Hepatocyte (in vitro differentiated cells): ENCODE measurements at regions not wholly inside any gene's neighbourhood (a gene's known extent, or its start where the extent isn't known, plus 50 kb on each side); places are given as distances from the start of the nearest gene placed in this dataset.

Source experiments
- DNase-seq: peaks from one replicate; pipeline ENCODE4 v3.0.0-alpha.2; 2016; ENCODE audit warnings: low spot score
- H2AFZ ChIP-seq: fragments of 200-600 bp; sonication (generic); 2 replicates; pipeline ENCODE4 v1.6.0; 2016; ENCODE audit warnings: antibody characterized with exemption, mild to moderate bottlenecking
- H3K27ac ChIP-seq: fragments of 200-600 bp; sonication (generic); 2 replicates; pipeline ENCODE4 v1.5.1; 2016; ENCODE audit warnings: mild to moderate bottlenecking
- H3K27me3 ChIP-seq: fragments of 200-600 bp; sonication (generic); 2 replicates; pipeline ENCODE4 v1.6.1; 2016
- H3K36me3 ChIP-seq: fragments of 200-600 bp; sonication (generic); replicated peaks from 2 replicates; pipeline ENCODE4 v1.5.1; 2016; ENCODE audit warnings: low read depth; ENCODE audit not compliant: insufficient read depth
- H3K4me1 ChIP-seq: fragments of 200-600 bp; sonication (generic); 2 replicates; pipeline ENCODE4 v1.5.1; 2016; ENCODE audit warnings: mild to moderate bottlenecking, moderate library complexity; ENCODE audit not compliant: insufficient read depth
- H3K4me2 ChIP-seq: fragments of 200-600 bp; sonication (generic); 2 replicates; pipeline ENCODE4 v1.6.0; 2016
- H3K4me3 ChIP-seq: fragments of 200-600 bp; sonication (generic); 2 replicates; pipeline ENCODE4 v1.5.1; 2016; ENCODE audit warnings: mild to moderate bottlenecking
- H3K79me2 ChIP-seq: fragments of 200-600 bp; sonication (generic); 2 replicates; pipeline ENCODE4 v1.6.0; 2017; ENCODE audit warnings: mild to moderate bottlenecking
- H3K9me2 ChIP-seq: fragments of 200-600 bp; sonication (generic); replicated peaks from 2 replicates; pipeline ENCODE4 v1.6.0; 2017; ENCODE audit warnings: mild to moderate bottlenecking; ENCODE audit not compliant: insufficient read depth
- H3K9me3 ChIP-seq: fragments of 200-600 bp; sonication (generic); 2 replicates; pipeline ENCODE4 v1.5.1; 2016; ENCODE audit warnings: low read depth, mild to moderate bottlenecking
- H4K20me1 ChIP-seq: fragments of 200-600 bp; sonication (generic); 2 replicates; pipeline ENCODE4 v1.6.0; 2016; ENCODE audit warnings: mild to moderate bottlenecking; ENCODE audit not compliant: insufficient read depth, poor library complexity, severe bottlenecking
- EZH2 ChIP-seq: fragments of 200-600 bp; sonication (generic); IDR thresholded peaks from 2 replicates; pipeline ENCODE4 v1.6.1; 2016; ENCODE audit warnings: antibody characterized with exemption, mild to moderate bottlenecking, borderline replicate concordance
- EZH2phosphoT487 ChIP-seq: fragments of 200-600 bp; sonication (generic); IDR thresholded peaks from one replicate; pipeline ENCODE4 v1.6.1; 2018; ENCODE audit warnings: antibody characterized with exemption, mild to moderate bottlenecking, low read depth, moderate library complexity; ENCODE audit not compliant: unreplicated experiment, severe bottlenecking
- WGBS: methylation state at CpG from one replicate; pipeline ENCODE4 v1.1.6; 2016; ENCODE audit warnings: low lambda C conversion rate; ENCODE audit errors: missing lambda C conversion rate; 5-methylcytosine and 5-hydroxymethylcytosine counted together
- TF ChIP-seq, protein P1 (sequence below): fragments of 200-600 bp; sonication (generic); IDR thresholded peaks from 2 replicates; pipeline ENCODE4 v1.5.1; 2016; ENCODE audit warnings: antibody characterized with exemption, mild to moderate bottlenecking; ENCODE audit not compliant: poor library complexity

DNA sequence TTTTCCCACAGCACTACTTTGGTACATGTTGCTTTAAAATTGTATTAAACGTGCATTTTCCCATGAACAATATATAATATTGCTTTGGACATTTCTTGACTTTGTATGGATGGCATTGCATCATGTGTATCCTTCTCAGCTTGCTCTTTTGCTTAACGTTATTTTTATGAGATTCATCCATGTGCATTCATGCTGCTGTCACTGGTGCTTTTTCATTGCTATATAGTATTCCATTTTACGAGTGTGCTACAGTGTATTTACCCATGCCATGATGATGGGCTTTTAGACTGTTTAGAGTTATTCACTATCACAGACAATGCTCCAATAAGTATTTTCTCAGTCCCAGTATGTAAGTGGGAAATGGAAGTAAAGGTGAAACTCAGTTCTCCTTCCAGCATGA lies 195.2 kb upstream of the COX10 start:
- Histone ChIP-seq H3K4me3 (no peak overlapping the region), H3K27me3 (no peaks in the 10 kb centered on the region), H3K4me1 (no peaks in the 10 kb centered on the region), H2AFZ (no peak overlapping the region), H3K4me2 (no peak overlapping the region), H3K9me3 (no peaks in the 10 kb centered on the region), H3K36me3 (no peaks in the 10 kb centered on the region), H3K27ac (no peak overlapping the region), H3K79me2 (no peaks in the 10 kb centered on the region), H4K20me1 (no peaks in the 10 kb centered on the region), H3K9me2 (no peaks in the 10 kb centered on the region)
- WGBS: 95% methylated on average over 3 of the region's 3 CpGs
- TF ChIP-seq EZH2 (no peak), EZH2phosphoT487 (no peak)
- TF ChIP-seq, protein P1, sequence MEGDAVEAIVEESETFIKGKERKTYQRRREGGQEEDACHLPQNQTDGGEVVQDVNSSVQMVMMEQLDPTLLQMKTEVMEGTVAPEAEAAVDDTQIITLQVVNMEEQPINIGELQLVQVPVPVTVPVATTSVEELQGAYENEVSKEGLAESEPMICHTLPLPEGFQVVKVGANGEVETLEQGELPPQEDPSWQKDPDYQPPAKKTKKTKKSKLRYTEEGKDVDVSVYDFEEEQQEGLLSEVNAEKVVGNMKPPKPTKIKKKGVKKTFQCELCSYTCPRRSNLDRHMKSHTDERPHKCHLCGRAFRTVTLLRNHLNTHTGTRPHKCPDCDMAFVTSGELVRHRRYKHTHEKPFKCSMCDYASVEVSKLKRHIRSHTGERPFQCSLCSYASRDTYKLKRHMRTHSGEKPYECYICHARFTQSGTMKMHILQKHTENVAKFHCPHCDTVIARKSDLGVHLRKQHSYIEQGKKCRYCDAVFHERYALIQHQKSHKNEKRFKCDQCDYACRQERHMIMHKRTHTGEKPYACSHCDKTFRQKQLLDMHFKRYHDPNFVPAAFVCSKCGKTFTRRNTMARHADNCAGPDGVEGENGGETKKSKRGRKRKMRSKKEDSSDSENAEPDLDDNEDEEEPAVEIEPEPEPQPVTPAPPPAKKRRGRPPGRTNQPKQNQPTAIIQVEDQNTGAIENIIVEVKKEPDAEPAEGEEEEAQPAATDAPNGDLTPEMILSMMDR: no peak
- no peak for DNase-seq

DNA sequence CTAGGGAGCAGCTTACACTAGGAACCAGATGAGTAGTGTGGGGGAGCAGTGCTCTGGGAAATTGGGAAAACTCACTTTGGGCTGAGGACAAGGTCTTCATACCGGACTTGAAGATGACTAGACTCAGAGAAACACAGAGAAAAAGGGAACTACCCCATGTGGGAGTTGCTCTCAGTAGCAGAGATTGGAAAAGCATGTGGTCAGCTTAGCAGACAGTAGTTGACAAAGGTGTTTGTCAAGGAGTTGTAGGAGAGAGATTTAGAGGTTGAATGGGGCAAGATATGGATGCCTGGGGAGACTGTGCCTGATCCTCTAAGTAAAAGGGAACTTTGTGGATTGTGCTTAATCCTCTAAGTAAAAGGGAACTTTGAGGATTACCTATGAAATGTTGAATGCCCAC lies 194.5 kb upstream of the COX10 start:
- no peaks in the 10 kb centered on the region for H3K27me3 ChIP-seq
- no peaks in the 10 kb centered on the region for H3K4me1 ChIP-seq
- 86% methylated on average over 1 of the region's 1 CpG for WGBS

DNA sequence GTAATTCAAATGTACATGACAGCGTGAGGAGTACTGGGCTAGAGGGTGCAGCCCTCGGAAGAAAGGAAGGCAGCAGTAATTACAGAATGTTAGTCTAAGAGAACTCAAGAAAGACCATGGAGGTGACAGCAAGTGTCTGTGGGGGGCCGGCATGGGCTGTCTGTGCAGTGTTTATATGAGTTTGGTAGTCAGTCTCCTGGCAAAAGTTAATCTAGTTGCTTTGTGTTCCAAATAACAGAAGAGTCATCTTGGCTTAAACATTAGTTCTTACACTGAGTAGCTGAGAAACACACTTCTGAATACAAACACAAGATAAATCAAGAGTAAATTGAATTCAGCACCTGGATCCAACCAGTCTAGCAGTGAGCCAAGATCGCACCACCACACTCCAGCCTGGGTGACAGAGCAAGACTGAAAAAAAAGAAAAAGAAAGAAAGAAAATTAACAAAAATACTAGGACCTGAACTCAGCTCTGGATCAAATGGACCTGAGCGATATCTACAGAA lies 189.3 kb upstream of the COX10 start:
- H4K20me1 ChIP-seq: no peaks in the 10 kb centered on the region
- no peak for TF ChIP-seq EZH2
- TF ChIP-seq EZH2phosphoT487: no peak
- TF ChIP-seq, protein P1: no peak
- no peak overlapping the region for H3K4me2 ChIP-seq
- H3K27me3 ChIP-seq: no peaks in the 10 kb centered on the region
- H3K27ac ChIP-seq: no peak overlapping the region
- H3K9me2 ChIP-seq: no peaks in the 10 kb centered on the region
- H3K79me2 ChIP-seq: no peaks in the 10 kb centered on the region
- WGBS: 86% methylated on average over 5 of the region's 5 CpGs
- no peaks in the 10 kb centered on the region for H3K9me3 ChIP-seq
- no peaks in the 10 kb centered on the region for H3K36me3 ChIP-seq
- H3K4me1 ChIP-seq: no peaks in the 10 kb centered on the region
- DNase-seq: no peak
- no peak overlapping the region for H3K4me3 ChIP-seq
- H2AFZ ChIP-seq: no peak overlapping the region

More for the DNA sequence above, 194.5 kb upstream of the COX10 start:
- Histone ChIP-seq H2AFZ (no peak overlapping the region), H4K20me1 (no peaks in the 10 kb centered on the region), H3K4me3 (no peak overlapping the region), H3K36me3 (no peaks in the 10 kb centered on the region), H3K4me2 (no peak overlapping the region), H3K27ac (no peak overlapping the region), H3K9me2 (no peaks in the 10 kb centered on the region), H3K9me3 (no peaks in the 10 kb centered on the region), H3K79me2 (no peaks in the 10 kb centered on the region)
- TF ChIP-seq, protein P1: no peak
- TF ChIP-seq EZH2phosphoT487 (no peak), EZH2 (no peak)
- DNase-seq: no peak

DNA sequence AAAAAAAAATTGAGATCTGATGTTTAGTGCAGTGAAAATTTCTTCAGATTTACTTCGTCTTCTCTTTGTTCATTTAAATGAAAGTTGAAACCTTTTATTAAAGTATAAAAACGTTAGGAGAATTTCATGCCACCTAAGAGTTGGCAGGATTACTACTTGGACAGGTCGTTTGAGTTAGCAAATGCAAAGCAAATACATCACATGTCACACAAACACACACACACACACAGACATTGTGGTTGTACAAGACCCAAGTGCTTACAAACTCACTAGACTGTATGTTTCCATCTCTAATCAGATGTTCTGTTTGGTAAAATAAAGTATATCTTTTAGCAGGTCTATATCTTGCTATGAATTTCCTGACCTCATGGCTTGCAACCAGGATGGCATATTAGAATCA lies 185.6 kb upstream of the COX10 start:
- peaks cover 14% of the 10 kb centered on the region for H3K4me1 ChIP-seq
- H3K4me3 ChIP-seq: no peak overlapping the region
- no peak for DNase-seq
- no peaks in the 10 kb centered on the region for H3K9me3 ChIP-seq
- no peaks in the 10 kb centered on the region for H3K27me3 ChIP-seq
- H3K9me2 ChIP-seq: no peaks in the 10 kb centered on the region
- TF ChIP-seq EZH2phosphoT487 (no peak), EZH2 (no peak)
- TF ChIP-seq, protein P1: no peak
- H3K4me2 ChIP-seq: no peak overlapping the region
- 55% methylated on average over 3 of the region's 3 CpGs for WGBS
- H3K27ac ChIP-seq: no peak overlapping the region
- H2AFZ ChIP-seq: no peak overlapping the region
- no peaks in the 10 kb centered on the region for H3K36me3 ChIP-seq
- no peaks in the 10 kb centered on the region for H4K20me1 ChIP-seq
- no peaks in the 10 kb centered on the region for H3K79me2 ChIP-seq
